ENCODE measurements at regions not wholly inside any gene's neighbourhood (a gene's known extent, or its start where the extent isn't known, plus 50 kb on each side); places are given as distances from the start of the nearest gene placed in this dataset.

DNA sequence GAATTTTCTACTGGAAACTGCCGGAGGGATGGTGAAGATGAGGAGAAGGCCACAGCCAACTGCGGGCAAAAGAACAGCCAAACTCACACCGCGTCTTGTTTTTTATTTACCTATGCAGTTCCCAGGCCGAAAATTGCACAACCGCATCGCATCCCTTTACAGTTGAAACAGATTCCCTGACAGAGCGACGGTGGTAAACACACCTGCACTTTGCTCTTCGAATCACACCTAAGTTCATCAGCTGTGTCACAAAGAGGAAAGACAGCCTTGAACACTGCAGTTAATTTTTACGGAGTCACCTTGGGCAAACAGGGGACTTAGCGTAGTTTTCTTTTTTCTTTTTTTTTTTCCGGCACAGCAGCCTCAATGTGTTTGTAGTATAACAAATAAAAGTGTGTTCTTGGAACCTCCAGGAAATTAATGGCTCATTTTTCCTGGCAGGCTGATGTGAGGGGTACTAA is 272.0 kb upstream of the DIO3 start:
- no peak for DNase-seq
- CTCF ChIA-PET: no interaction called here
- H3K4me1 ChIP-seq (ENCODE audit: control insufficient read depth in 1 of 2, extremely low read depth in 1 of 2, insufficient read depth in 2 of 2, low read length in 2 of 2): no peaks in the 10 kb centered on the region
- Mint-ChIP-seq H3K9me3 (no peaks in the 10 kb centered on the region), H3K36me3 (no peaks in the 10 kb centered on the region), H3K27me3 (peaks cover 46 to 62% of the 10 kb centered on the region in 2 donors), H3K4me1 (peaks cover 0 to 2% (median 0%) of the 10 kb centered on the region in 3 donors), H3K27ac (no peak overlapping the region), H3K4me3 (no peak overlapping the region)
- no peaks in the 10 kb centered on the region for H3K36me3 ChIP-seq (ENCODE audit: control insufficient read depth in 2 of 2, extremely low read depth in 1 of 2, insufficient read depth in 1 of 2, low read length in 1 of 2)
- 95% methylated on average over 10 of the region's 13 CpGs for WGBS (ENCODE audit: insufficient coverage)
- H3K27me3 ChIP-seq (replicated peaks in 1 of 2; ENCODE audit: control insufficient read depth in 2 of 2, extremely low read depth in 1 of 2, insufficient read depth in 2 of 2, low read length in 1 of 2): peaks cover 2 to 41% of the 10 kb centered on the region in 2 experiments
- no peaks in the 10 kb centered on the region for H3K9me3 ChIP-seq
- POLR2A ChIA-PET: no interaction called here
- H3K4me3 ChIP-seq (ENCODE audit: control insufficient read depth in 1 of 2, extremely low read depth in 1 of 2, low read length in 1 of 2): no peak overlapping the region
- H3K27ac ChIP-seq (ENCODE audit: low read length): no peak overlapping the region
- no peak for ATAC-seq (replicated peaks in 1 of 4)

DNA sequence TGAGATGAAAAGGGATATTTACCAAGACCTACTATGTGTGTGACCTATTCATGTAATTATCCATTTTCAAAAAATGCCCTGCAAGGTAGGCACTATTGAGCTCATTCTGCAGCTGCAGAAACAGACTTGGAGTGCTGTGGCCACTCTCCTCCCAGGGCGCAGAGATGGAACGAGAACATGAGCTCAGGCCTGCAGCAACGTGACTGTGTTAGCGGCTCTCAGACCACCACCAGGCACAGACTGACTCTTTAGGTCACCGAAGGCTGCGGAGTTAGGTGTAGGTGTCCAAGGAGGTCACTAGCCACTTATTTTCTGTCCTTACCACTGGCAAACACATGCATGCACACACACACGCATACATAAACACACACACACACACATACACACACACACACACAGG is 271.4 kb upstream of the DIO3 start:
- Mint-ChIP-seq H3K27ac (no peak overlapping the region), H3K4me3 (no peak overlapping the region), H3K4me1 (peaks cover 0 to 2% (median 0%) of the 10 kb centered on the region in 3 donors), H3K36me3 (no peaks in the 10 kb centered on the region), H3K9me3 (no peaks in the 10 kb centered on the region), H3K27me3 (peaks cover 42 to 64% of the 10 kb centered on the region in 2 donors)
- WGBS (ENCODE audit: insufficient coverage): 71% methylated on average over 5 of the region's 7 CpGs
- Histone ChIP-seq H3K4me1 (ENCODE audit: control insufficient read depth in 1 of 2, extremely low read depth in 1 of 2, insufficient read depth in 2 of 2, low read length in 2 of 2) (no peaks in the 10 kb centered on the region), H3K27ac (ENCODE audit: low read length) (no peak overlapping the region), H3K4me3 (ENCODE audit: control insufficient read depth in 1 of 2, extremely low read depth in 1 of 2, low read length in 1 of 2) (no peak overlapping the region), H3K36me3 (ENCODE audit: control insufficient read depth in 2 of 2, extremely low read depth in 1 of 2, insufficient read depth in 1 of 2, low read length in 1 of 2) (no peaks in the 10 kb centered on the region), H3K9me3 (no peaks in the 10 kb centered on the region), H3K27me3 (replicated peaks in 1 of 2; ENCODE audit: control insufficient read depth in 2 of 2, extremely low read depth in 1 of 2, insufficient read depth in 2 of 2, low read length in 1 of 2) (peaks cover 2 to 41% of the 10 kb centered on the region in 2 experiments)
- CTCF ChIA-PET: no interaction called here
- no peak for DNase-seq
- no peak for ATAC-seq (replicated peaks in 1 of 4)
- POLR2A ChIA-PET: no interaction called here

DNA sequence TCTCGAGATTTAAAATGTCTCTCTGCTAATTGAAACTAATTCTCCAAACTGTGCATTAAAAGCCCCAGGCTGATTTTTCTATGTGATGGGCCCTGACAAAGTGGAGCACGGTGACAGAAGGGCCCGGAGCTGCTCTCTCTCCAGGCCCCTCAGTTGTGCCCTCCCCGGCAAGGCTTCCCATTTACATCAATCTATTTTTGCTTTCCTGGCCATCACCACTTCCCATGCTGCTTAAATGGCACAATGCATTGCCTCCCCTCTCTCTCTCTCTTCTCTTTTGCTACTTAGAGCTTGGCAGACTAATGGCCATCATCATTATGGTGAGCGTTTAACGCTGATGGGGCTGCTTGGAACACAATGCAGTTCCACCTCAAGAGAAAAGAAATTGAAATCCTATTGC is 270.7 kb upstream of the DIO3 start:
- ChIA-PET POLR2A (no interaction called here), CTCF (no interaction called here)
- H3K36me3 Mint-ChIP-seq: no peaks in the 10 kb centered on the region
- peaks cover 36 to 59% of the 10 kb centered on the region in 2 donors for H3K27me3 Mint-ChIP-seq
- no peak for ATAC-seq (replicated peaks in 1 of 4)
- no peaks in the 10 kb centered on the region for H3K36me3 ChIP-seq (ENCODE audit: control insufficient read depth in 2 of 2, extremely low read depth in 1 of 2, insufficient read depth in 1 of 2, low read length in 1 of 2)
- no peaks in the 10 kb centered on the region for H3K9me3 ChIP-seq
- DNase-seq: no peak
- peaks cover 2 to 41% of the 10 kb centered on the region in 2 experiments for H3K27me3 ChIP-seq (replicated peaks in 1 of 2; ENCODE audit: control insufficient read depth in 2 of 2, extremely low read depth in 1 of 2, insufficient read depth in 2 of 2, low read length in 1 of 2)
- H3K27ac ChIP-seq (ENCODE audit: low read length): no peak overlapping the region
- no peak overlapping the region for H3K4me3 Mint-ChIP-seq
- no peaks in the 10 kb centered on the region for H3K4me1 ChIP-seq (ENCODE audit: control insufficient read depth in 1 of 2, extremely low read depth in 1 of 2, insufficient read depth in 2 of 2, low read length in 2 of 2)
- H3K4me1 Mint-ChIP-seq: no peaks in the 10 kb centered on the region
- WGBS (ENCODE audit: insufficient coverage): 55% methylated on average over 2 of the region's 6 CpGs
- no peak overlapping the region for H3K4me3 ChIP-seq (ENCODE audit: control insufficient read depth in 1 of 2, extremely low read depth in 1 of 2, low read length in 1 of 2)
- no peak overlapping the region for H3K27ac Mint-ChIP-seq
- no peaks in the 10 kb centered on the region for H3K9me3 Mint-ChIP-seq

DNA sequence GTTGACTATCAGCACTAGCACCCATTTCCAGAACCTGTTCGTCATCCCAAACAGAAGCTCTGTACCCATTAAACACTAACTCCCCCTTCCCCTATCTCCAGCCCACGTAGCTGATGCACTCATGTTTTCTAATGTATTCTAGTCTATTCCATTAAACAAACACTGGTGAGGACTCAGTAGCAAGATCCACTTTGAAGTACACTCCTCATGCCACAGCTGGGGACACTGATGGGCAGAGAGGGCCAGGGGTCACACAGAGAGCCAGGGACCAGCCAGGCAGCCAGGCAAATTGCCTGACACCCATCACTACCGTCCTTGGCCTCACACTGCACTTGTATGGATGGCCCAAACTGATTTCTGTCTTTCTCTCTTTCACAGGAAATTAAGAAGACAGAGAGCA is 269.9 kb upstream of the DIO3 start:
- no peak for ATAC-seq (replicated peaks in 1 of 4)
- Histone ChIP-seq H3K4me1 (ENCODE audit: control insufficient read depth in 1 of 2, extremely low read depth in 1 of 2, insufficient read depth in 2 of 2, low read length in 2 of 2) (no peaks in the 10 kb centered on the region), H3K36me3 (ENCODE audit: control insufficient read depth in 2 of 2, extremely low read depth in 1 of 2, insufficient read depth in 1 of 2, low read length in 1 of 2) (no peaks in the 10 kb centered on the region), H3K4me3 (ENCODE audit: control insufficient read depth in 1 of 2, extremely low read depth in 1 of 2, low read length in 1 of 2) (no peak overlapping the region), H3K9me3 (no peaks in the 10 kb centered on the region), H3K27ac (ENCODE audit: low read length) (no peak overlapping the region), H3K27me3 (replicated peaks in 1 of 2; ENCODE audit: control insufficient read depth in 2 of 2, extremely low read depth in 1 of 2, insufficient read depth in 2 of 2, low read length in 1 of 2) (peaks cover 2 to 34% of the 10 kb centered on the region in 2 experiments)
- Mint-ChIP-seq H3K4me1 (no peaks in the 10 kb centered on the region), H3K27me3 (peaks cover 32 to 60% of the 10 kb centered on the region in 2 donors), H3K36me3 (no peaks in the 10 kb centered on the region), H3K27ac (no peak overlapping the region), H3K9me3 (peaks cover 4 to 7% (median 7%) of the 10 kb centered on the region in 3 donors), H3K4me3 (no peak overlapping the region)
- POLR2A ChIA-PET: no interaction called here
- 50% methylated on average over 3 of the region's 3 CpGs for WGBS (ENCODE audit: insufficient coverage)
- DNase-seq: no peak
- CTCF ChIA-PET: no interaction called here

DNA sequence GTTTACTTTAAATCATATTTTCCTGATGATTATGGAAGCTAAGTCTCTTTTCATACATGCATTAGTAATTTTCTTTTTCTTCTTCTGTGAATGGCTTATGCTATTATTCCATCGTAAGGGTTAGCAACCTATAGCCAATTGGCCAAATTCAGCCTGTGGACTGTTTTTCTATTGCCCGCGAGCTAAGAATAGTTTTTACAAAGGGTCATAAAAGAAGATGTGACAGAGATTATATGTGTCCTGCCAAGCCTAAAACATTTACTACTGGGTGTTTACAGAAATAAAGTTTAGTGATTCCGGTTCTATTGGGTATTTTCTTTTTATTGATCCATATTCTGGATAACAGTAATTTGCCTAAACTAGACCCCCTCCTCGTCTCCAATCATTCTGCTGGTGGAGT is 268.8 kb upstream of the DIO3 start:
- ChIA-PET POLR2A (no interaction called here), CTCF (no interaction called here)
- Mint-ChIP-seq H3K4me3 (no peak overlapping the region), H3K9me3 (peaks cover 13 to 17% (median 13%) of the 10 kb centered on the region in 3 donors), H3K27ac (no peak overlapping the region), H3K36me3 (no peaks in the 10 kb centered on the region), H3K4me1 (no peaks in the 10 kb centered on the region), H3K27me3 (peaks cover 29 to 61% of the 10 kb centered on the region in 2 donors)
- Histone ChIP-seq H3K27me3 (replicated peaks in 1 of 2; ENCODE audit: control insufficient read depth in 2 of 2, extremely low read depth in 1 of 2, insufficient read depth in 2 of 2, low read length in 1 of 2) (peaks cover 2 to 30% of the 10 kb centered on the region in 2 experiments), H3K4me1 (ENCODE audit: control insufficient read depth in 1 of 2, extremely low read depth in 1 of 2, insufficient read depth in 2 of 2, low read length in 2 of 2) (no peaks in the 10 kb centered on the region), H3K4me3 (ENCODE audit: control insufficient read depth in 1 of 2, extremely low read depth in 1 of 2, low read length in 1 of 2) (no peak overlapping the region), H3K27ac (ENCODE audit: low read length) (no peak overlapping the region), H3K36me3 (ENCODE audit: control insufficient read depth in 2 of 2, extremely low read depth in 1 of 2, insufficient read depth in 1 of 2, low read length in 1 of 2) (no peaks in the 10 kb centered on the region), H3K9me3 (peaks cover under 1% of the 10 kb centered on the region)
- no peak for DNase-seq
- no peak for ATAC-seq (replicated peaks in 1 of 4)
- WGBS (ENCODE audit: insufficient coverage): 40% methylated on average over 1 of the region's 5 CpGs

DNA sequence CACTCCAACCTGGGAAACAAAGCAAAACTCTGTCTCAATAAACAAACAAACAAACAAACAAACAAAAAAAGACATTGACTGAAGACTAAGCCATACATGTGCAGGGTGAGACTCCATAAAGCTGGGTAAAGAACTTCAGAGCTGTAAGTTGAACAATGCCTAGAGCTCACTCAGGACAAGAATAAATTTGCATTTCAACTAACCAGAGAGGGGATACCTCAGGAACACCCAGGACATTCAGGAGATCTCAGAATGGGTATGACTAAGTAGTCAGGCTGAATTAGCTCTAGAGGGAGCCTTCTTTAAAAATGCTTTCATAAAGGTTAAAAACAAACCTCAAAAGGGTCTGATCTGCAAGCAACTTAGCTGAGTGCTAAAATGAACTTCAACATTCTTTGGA is 267.7 kb upstream of the DIO3 start:
- no peak overlapping the region for H3K27ac ChIP-seq (ENCODE audit: low read length)
- no peaks in the 10 kb centered on the region for H3K36me3 ChIP-seq (ENCODE audit: control insufficient read depth in 2 of 2, extremely low read depth in 1 of 2, insufficient read depth in 1 of 2, low read length in 1 of 2)
- Mint-ChIP-seq H3K27me3 (peaks cover 25 to 57% of the 10 kb centered on the region in 2 donors), H3K36me3 (no peaks in the 10 kb centered on the region), H3K4me3 (no peak overlapping the region), H3K27ac (no peak overlapping the region), H3K9me3 (peaks cover 13 to 17% (median 13%) of the 10 kb centered on the region in 3 donors), H3K4me1 (no peaks in the 10 kb centered on the region)
- H3K4me3 ChIP-seq (ENCODE audit: control insufficient read depth in 1 of 2, extremely low read depth in 1 of 2, low read length in 1 of 2): no peak overlapping the region
- peaks cover 5% of the 10 kb centered on the region for H3K9me3 ChIP-seq
- ATAC-seq (replicated peaks in 1 of 4) (no peak), DNase-seq (no peak)
- no peaks in the 10 kb centered on the region for H3K4me1 ChIP-seq (ENCODE audit: control insufficient read depth in 1 of 2, extremely low read depth in 1 of 2, insufficient read depth in 2 of 2, low read length in 2 of 2)
- ChIA-PET CTCF (no interaction called here), POLR2A (interaction anchor here in 1 of 2 donors (0.5 kb wide), 1 partner anchor 128 kb away, joined by 3 read pairs; no protein-coding TSS in a partner anchor)
- peaks cover 2 to 24% of the 10 kb centered on the region in 2 experiments for H3K27me3 ChIP-seq (replicated peaks in 1 of 2; ENCODE audit: control insufficient read depth in 2 of 2, extremely low read depth in 1 of 2, insufficient read depth in 2 of 2, low read length in 1 of 2)

DNA sequence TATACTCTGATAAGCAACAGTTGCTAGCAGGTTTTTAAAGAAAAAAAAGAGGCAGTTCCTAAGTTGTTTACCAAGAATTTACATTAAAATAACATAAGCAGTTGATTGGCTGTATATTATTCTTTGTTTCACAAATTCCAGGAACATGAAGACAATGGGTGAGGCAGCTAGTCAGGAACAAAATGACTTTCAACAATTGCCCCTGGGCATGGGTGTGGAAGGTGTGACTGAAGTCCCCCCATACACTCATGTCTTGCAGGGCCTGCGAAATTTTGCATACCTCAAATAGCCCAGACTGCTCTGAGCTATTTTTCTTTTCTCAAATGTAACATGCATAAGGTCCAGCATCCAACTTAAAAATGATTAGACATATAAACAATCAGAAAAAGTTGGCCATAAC is 267.2 kb upstream of the DIO3 start:
- POLR2A ChIA-PET: interaction anchor here in 1 of 2 donors (0.5 kb wide), 1 partner anchor 127 kb away, joined by 3 read pairs; no protein-coding TSS in a partner anchor
- WGBS (ENCODE audit: insufficient coverage): no CpG with 5 or more reads among the region's 1 CpG

More for the DNA sequence above, 267.2 kb upstream of the DIO3 start:
- DNase-seq (no peak), ATAC-seq (replicated peaks in 1 of 4) (no peak)
- Mint-ChIP-seq H3K27me3 (peaks cover 25 to 57% of the 10 kb centered on the region in 2 donors), H3K4me3 (no peak overlapping the region), H3K4me1 (no peaks in the 10 kb centered on the region), H3K36me3 (no peaks in the 10 kb centered on the region), H3K27ac (no peak overlapping the region), H3K9me3 (peaks cover 13 to 17% (median 13%) of the 10 kb centered on the region in 3 donors)
- CTCF ChIA-PET: no interaction called here
- Histone ChIP-seq H3K36me3 (ENCODE audit: control insufficient read depth in 2 of 2, extremely low read depth in 1 of 2, insufficient read depth in 1 of 2, low read length in 1 of 2) (no peaks in the 10 kb centered on the region), H3K9me3 (peaks cover 5% of the 10 kb centered on the region), H3K4me1 (ENCODE audit: control insufficient read depth in 1 of 2, extremely low read depth in 1 of 2, insufficient read depth in 2 of 2, low read length in 2 of 2) (no peaks in the 10 kb centered on the region), H3K4me3 (ENCODE audit: control insufficient read depth in 1 of 2, extremely low read depth in 1 of 2, low read length in 1 of 2) (no peak overlapping the region), H3K27ac (ENCODE audit: low read length) (no peak overlapping the region), H3K27me3 (replicated peaks in 1 of 2; ENCODE audit: control insufficient read depth in 2 of 2, extremely low read depth in 1 of 2, insufficient read depth in 2 of 2, low read length in 1 of 2) (peaks cover 0 to 22% of the 10 kb centered on the region in 2 experiments)

Measured in T-cell (primary cell).